Uterus (tissue), 3 donors: ENCODE measurements at regions not wholly inside any gene's neighbourhood (a gene's known extent, or its start where the extent isn't known, plus 50 kb on each side); places are given as distances from the start of the nearest gene placed in this dataset.

ENCODE experiments used
- DNase-seq, 2 donors: peaks; one replicate each; pipeline ENCODE4 v3.0.0-alpha.2; 2019 to 2020
- H3K27ac ChIP-seq, 2 donors: fragments of 200-600 bp; sonication (generic); 1 replicate in 1 of 2; 2 replicates in 1 of 2; pipeline ENCODE4 v1.5.1; 2016 to 2018
- H3K27me3 ChIP-seq, 2 donors: fragments of 200-600 bp; sonication (generic); one replicate each; pipeline ENCODE4 v1.5.1; 2018 to 2019; ENCODE audit warnings: control low read depth in 1 of 2
- H3K36me3 ChIP-seq, 2 donors: fragments of 200-600 bp; sonication (generic); one replicate each; pipeline ENCODE4 v1.5.1; 2019; ENCODE audit warnings: control low read depth in 1 of 2
- H3K4me1 ChIP-seq, 2 donors: fragments of 200-600 bp; sonication (generic); one replicate each; pipeline ENCODE4 v1.5.1; 2018 to 2019; ENCODE audit warnings: control low read depth in 1 of 2
- H3K4me3 ChIP-seq, 2 donors: fragments of 200-600 bp; sonication (generic); 1 replicate in 1 of 2; 2 replicates in 1 of 2; pipeline ENCODE4 v1.5.1; 2018 to 2019; ENCODE audit warnings: mild to moderate bottlenecking in 1 of 2
- H3K9me3 ChIP-seq, 2 donors: fragments of 200-600 bp; sonication (generic); one replicate each; pipeline ENCODE4 v1.5.1; 2019; ENCODE audit warnings: control low read depth in 1 of 2
- CTCF ChIP-seq, 4 experiments: fragments of 200-600 bp in 2 of 4; fragments of 450-650 bp in 2 of 4; sonication (generic) in 2 of 4; IDR thresholded peaks; one replicate each; pipeline ENCODE4 v1.5.1; 2016 to 2019; ENCODE audit warnings: antibody characterized with exemption in 4 of 4, mild to moderate bottlenecking in 2 of 4, moderate library complexity in 1 of 4
- POLR2A ChIP-seq, 2 donors: fragments of 450-650 bp; IDR thresholded peaks; one replicate each; pipeline ENCODE4 v1.6.1; 2016; ENCODE audit warnings: antibody characterized with exemption in 2 of 2, mild to moderate bottlenecking in 1 of 2, moderate library complexity in 1 of 2
- intact Hi-C: fragments of 100-400 bp; cut with DNase I; formaldehyde crosslinking; loops from one replicate; pipeline ENCODE4 v1.15.1; 2023; ENCODE audit warnings: low total_unique reads
- donor health status: DM: yes; HTN: yes; CAD: no.

GRCh38 chr2:23293731-23294130 lies 91.2 kb upstream of the KLHL29 start:
- Histone ChIP-seq H3K27me3 (no peaks in the 10 kb centered on the region), H3K4me1 (no peaks in the 10 kb centered on the region), H3K9me3 (no peaks in the 10 kb centered on the region), H3K4me3 (no peak overlapping the region), H3K27ac (peak overlapping the region in 1 of 2 donors; percentile 5), H3K36me3 (no peaks in the 10 kb centered on the region)
- TF ChIP-seq POLR2A (IDR thresholded peaks at IDR 0.05), result no peak
- TF ChIP-seq CTCF (IDR thresholded peaks at IDR 0.05), result no peak
- intact Hi-C loops, result no loop called here
- DNase-seq, result peak; percentile 20 to 44

- no peak for TF ChIP-seq CTCF (IDR thresholded peaks at IDR 0.05)
- no peak for TF ChIP-seq POLR2A (IDR thresholded peaks at IDR 0.05)
- no peaks in the 10 kb centered on the region for H3K36me3 ChIP-seq
- no peak for DNase-seq
- peak overlapping the region in 1 of 2 donors; percentile 5 for H3K27ac ChIP-seq
- H3K9me3 ChIP-seq, result no peaks in the 10 kb centered on the region
- H3K4me1 ChIP-seq, result no peaks in the 10 kb centered on the region
- no peaks in the 10 kb centered on the region for H3K27me3 ChIP-seq
- no peak overlapping the region for H3K4me3 ChIP-seq
- intact Hi-C loops, result no loop called here
These were observed 90.7 kb upstream of the KLHL29 start for GRCh38 chr2:23294238-23294637.

- no peak for TF ChIP-seq POLR2A (IDR thresholded peaks at IDR 0.05)
- no peak for TF ChIP-seq CTCF (IDR thresholded peaks at IDR 0.05)
These were observed 88.3 kb upstream of the KLHL29 start for GRCh38 chr2:23296691-23297090.

GRCh38 chr2:23297112-23297511 lies 87.9 kb upstream of the KLHL29 start:
- DNase-seq, result no peak
- intact Hi-C loops, result no loop called here
- Histone ChIP-seq H3K4me1 (no peaks in the 10 kb centered on the region), H3K27me3 (no peaks in the 10 kb centered on the region), H3K9me3 (no peaks in the 10 kb centered on the region), H3K27ac (no peak overlapping the region), H3K4me3 (no peak overlapping the region), H3K36me3 (no peaks in the 10 kb centered on the region)
- TF ChIP-seq CTCF (IDR thresholded peaks at IDR 0.05) (no peak), POLR2A (IDR thresholded peaks at IDR 0.05) (no peak)

More at GRCh38 chr2:23296691-23297090, 88.3 kb upstream of the KLHL29 start:
- no peak overlapping the region for H3K27ac ChIP-seq
- intact Hi-C loops, result no loop called here
- H3K4me1 ChIP-seq, result no peaks in the 10 kb centered on the region
- no peak for DNase-seq
- no peaks in the 10 kb centered on the region for H3K36me3 ChIP-seq
- H3K27me3 ChIP-seq, result no peaks in the 10 kb centered on the region
- no peaks in the 10 kb centered on the region for H3K9me3 ChIP-seq
- H3K4me3 ChIP-seq, result no peak overlapping the region

- Histone ChIP-seq H3K27ac (no peak overlapping the region), H3K4me1 (no peaks in the 10 kb centered on the region), H3K27me3 (no peaks in the 10 kb centered on the region), H3K36me3 (no peaks in the 10 kb centered on the region), H3K4me3 (no peak overlapping the region), H3K9me3 (no peaks in the 10 kb centered on the region)
- TF ChIP-seq CTCF (IDR thresholded peaks at IDR 0.05) (no peak), POLR2A (IDR thresholded peaks at IDR 0.05) (no peak)
- no peak for DNase-seq
- intact Hi-C loops, result no loop called here
These were observed 86.4 kb upstream of the KLHL29 start for GRCh38 chr2:23298551-23298950.
